Thyroid gland (tissue), 4 donors: ENCODE measurements at regions not wholly inside any gene's neighbourhood (a gene's known extent, or its start where the extent isn't known, plus 50 kb on each side); places are given as distances from the start of the nearest gene placed in this dataset.

Experiments
- DNase-seq, 2 donors: peaks; one replicate each; pipeline ENCODE4 v3.0.0-alpha.2; 2019
- H3K27ac ChIP-seq, 3 donors: fragments of 200-600 bp; sonication (generic); 1 replicate in 2 of 3; 2 replicates in 1 of 3; pipeline ENCODE4 v1.5.1; 2016 to 2019; ENCODE audit warnings: mild to moderate bottlenecking in 1 of 3, moderate library complexity in 1 of 3
- H3K27me3 ChIP-seq: fragments of 200-600 bp; sonication (generic); one replicate; pipeline ENCODE4 v1.5.1; 2019
- H3K36me3 ChIP-seq, 2 donors: fragments of 200-600 bp; sonication (generic); one replicate each; pipeline ENCODE4 v1.5.1; 2016 to 2019
- H3K4me1 ChIP-seq, 2 donors: fragments of 200-600 bp; sonication (generic); one replicate each; pipeline ENCODE4 v1.5.1; 2017 to 2019
- H3K4me3 ChIP-seq, 3 donors: fragments of 200-600 bp; sonication (generic); replicated peaks in 1 of 3; 1 replicate in 2 of 3; 2 replicates in 1 of 3; pipeline ENCODE4 v1.5.1; 2016; ENCODE audit warnings: mild to moderate bottlenecking in 1 of 3
- H3K9me3 ChIP-seq: fragments of 200-600 bp; sonication (generic); one replicate; pipeline ENCODE4 v1.5.1; 2017
- CTCF ChIP-seq, 6 experiments: fragments of 200-600 bp in 3 of 6; fragments of 450-650 bp in 3 of 6; sonication (generic) in 3 of 6; IDR thresholded peaks; one replicate each; pipeline ENCODE4 v1.5.1; 2016 to 2019; ENCODE audit warnings: antibody characterized with exemption in 6 of 6, mild to moderate bottlenecking in 2 of 6, inconsistent platforms in 1 of 6, moderate library complexity in 1 of 6
- POLR2A ChIP-seq, 2 donors: fragments of 450-650 bp; IDR thresholded peaks; one replicate each; pipeline ENCODE4 v1.6.1; 2017; ENCODE audit warnings: antibody characterized with exemption in 2 of 2, mild to moderate bottlenecking in 2 of 2, moderate library complexity in 1 of 2
- WGBS, 2 donors: methylation state at CpG; one replicate each; pipeline ENCODE4 v1.1.5; 2017; 5-methylcytosine and 5-hydroxymethylcytosine counted together
- intact Hi-C: fragments of 100-400 bp; cut with DNase I; formaldehyde crosslinking; loops from one replicate; pipeline ENCODE4 v1.15.1; 2023

- DNase-seq = no peak
- intact Hi-C loops = no loop called here
- WGBS, 2 donors = 93 to 94% methylated on average over 6 of the region's 6 CpGs
- Histone ChIP-seq H3K9me3 (no peaks in the 10 kb centered on the region), H3K36me3 (no peaks in the 10 kb centered on the region), H3K4me3 (no peak overlapping the region), H3K4me1 (no peaks in the 10 kb centered on the region), H3K27me3 (no peaks in the 10 kb centered on the region), H3K27ac (no peak overlapping the region)
- TF ChIP-seq POLR2A (IDR thresholded peaks at IDR 0.05) = no peak
- TF ChIP-seq CTCF (IDR thresholded peaks at IDR 0.05) = no peak
Observed at GRCh38 chr16:77610496-77610895, 111.8 kb upstream of the NUDT7 start.

GRCh38 chr16:77611386-77611785 is 110.9 kb upstream of the NUDT7 start:
- intact Hi-C loops = no loop called here
- Histone ChIP-seq H3K27ac (no peak overlapping the region), H3K36me3 (no peaks in the 10 kb centered on the region), H3K9me3 (no peaks in the 10 kb centered on the region), H3K27me3 (no peaks in the 10 kb centered on the region), H3K4me3 (no peak overlapping the region), H3K4me1 (no peaks in the 10 kb centered on the region)
- WGBS, 2 donors = 90 to 92% methylated on average over 2 of the region's 2 CpGs
- TF ChIP-seq POLR2A (IDR thresholded peaks at IDR 0.05) = no peak
- TF ChIP-seq CTCF (IDR thresholded peaks at IDR 0.05) = no peak
- DNase-seq = no peak

GRCh38 chr16:77612596-77612995 is 109.7 kb upstream of the NUDT7 start:
- intact Hi-C loops = no loop called here
- no peaks in the 10 kb centered on the region for H3K27me3 ChIP-seq
- WGBS, 2 donors = 80 to 83% methylated on average over 3 of the region's 3 CpGs

GRCh38 chr16:77613095-77613494 is 109.2 kb upstream of the NUDT7 start:
- no peaks in the 10 kb centered on the region for H3K27me3 ChIP-seq
- no peak overlapping the region for H3K27ac ChIP-seq
- intact Hi-C loops = no loop called here
- H3K4me1 ChIP-seq = peaks cover 2 to 4% of the 10 kb centered on the region in 2 donors
- no peaks in the 10 kb centered on the region for H3K36me3 ChIP-seq
- 82% methylated on average over 2 of the region's 2 CpGs for WGBS, 2 donors
- no peak for DNase-seq
- no peak overlapping the region for H3K4me3 ChIP-seq
- no peak for TF ChIP-seq CTCF (IDR thresholded peaks at IDR 0.05)
- TF ChIP-seq POLR2A (IDR thresholded peaks at IDR 0.05) = no peak
- no peaks in the 10 kb centered on the region for H3K9me3 ChIP-seq

More at GRCh38 chr16:77612596-77612995, 109.7 kb upstream of the NUDT7 start:
- Histone ChIP-seq H3K36me3 (no peaks in the 10 kb centered on the region), H3K4me1 (no peaks in the 10 kb centered on the region), H3K27ac (no peak overlapping the region), H3K9me3 (no peaks in the 10 kb centered on the region), H3K4me3 (no peak overlapping the region)
- no peak for DNase-seq
- TF ChIP-seq CTCF (IDR thresholded peaks at IDR 0.05) = no peak
- TF ChIP-seq POLR2A (IDR thresholded peaks at IDR 0.05) = no peak

GRCh38 chr16:77617553-77617952 is 104.8 kb upstream of the NUDT7 start:
- TF ChIP-seq CTCF (IDR thresholded peaks at IDR 0.05) (no peak), POLR2A (IDR thresholded peaks at IDR 0.05) (no peak)
- Histone ChIP-seq H3K36me3 (no peaks in the 10 kb centered on the region), H3K4me1 (peaks cover 8 to 10% of the 10 kb centered on the region in 2 donors), H3K9me3 (no peaks in the 10 kb centered on the region), H3K27me3 (no peaks in the 10 kb centered on the region), H3K27ac (no peak overlapping the region), H3K4me3 (no peak overlapping the region)
- no peak for DNase-seq
- 56 to 68% methylated on average over 3 of the region's 3 CpGs for WGBS, 2 donors
- intact Hi-C loops = no loop called here
